H54 (cell line): ENCODE measurements at regions not wholly inside any gene's neighbourhood (a gene's known extent, or its start where the extent isn't known, plus 50 kb on each side); places are given as distances from the start of the nearest gene placed in this dataset.
A peak's percentile ranks its signal among the peaks of the same experiment; 100 is the strongest.
"Not testable (repeated sequence)": the region's sequence is repeated elsewhere in the genome, so short reads cannot be mapped to it uniquely, and the experiment has no call there.

Experiments used
- DNase-seq: peaks from one replicate; pipeline ENCODE4 v3.0.0; 2011; ENCODE audit warnings: low spot score, mixed read lengths; ENCODE audit not compliant: insufficient read length
- FAIRE-seq: peaks from 3 replicates; lab custom pipeline; 2011; peaks lifted over from hg19 to GRCh38; lab: Jason Lieb, UNC
- POLR2A ChIP-seq: IDR thresholded peaks from 2 replicates; pipeline ENCODE4 v1.6.1; 2011; ENCODE audit warnings: low read depth, mild to moderate bottlenecking, low read length

DNA sequence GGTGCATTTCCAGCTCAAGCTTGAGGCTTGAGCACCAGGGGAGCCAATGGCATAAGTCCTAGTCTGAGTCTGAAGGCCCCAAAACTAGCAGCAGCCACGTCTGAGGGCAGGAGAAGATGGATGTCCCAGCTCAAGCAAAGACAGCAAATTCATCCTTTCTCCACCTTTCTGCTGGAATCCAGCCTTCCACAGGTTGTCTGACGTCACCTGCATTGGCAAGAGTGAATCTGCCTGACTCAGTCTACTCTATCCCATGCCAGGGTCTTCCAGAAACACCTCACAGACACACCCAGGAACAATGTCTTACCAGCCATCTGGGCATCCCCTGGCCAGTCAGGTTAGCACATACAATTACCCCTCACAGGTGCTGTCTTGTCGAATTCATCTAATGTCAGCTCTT, 76.2 kb upstream of the SOX11 start:
- no peak for TF ChIP-seq POLR2A
- DNase-seq = no peak
- no peak for FAIRE-seq

- TF ChIP-seq POLR2A = no peak
- FAIRE-seq = no peak
Measured at GRCh38 chr2:5617358-5617757, 74.8 kb upstream of the SOX11 start.

GRCh38 chr2:5617796-5618195, 74.4 kb upstream of the SOX11 start:
- FAIRE-seq (no peak), DNase-seq (no peak)

More at GRCh38 chr2:5617358-5617757, 74.8 kb upstream of the SOX11 start:
- no peak for DNase-seq

DNA sequence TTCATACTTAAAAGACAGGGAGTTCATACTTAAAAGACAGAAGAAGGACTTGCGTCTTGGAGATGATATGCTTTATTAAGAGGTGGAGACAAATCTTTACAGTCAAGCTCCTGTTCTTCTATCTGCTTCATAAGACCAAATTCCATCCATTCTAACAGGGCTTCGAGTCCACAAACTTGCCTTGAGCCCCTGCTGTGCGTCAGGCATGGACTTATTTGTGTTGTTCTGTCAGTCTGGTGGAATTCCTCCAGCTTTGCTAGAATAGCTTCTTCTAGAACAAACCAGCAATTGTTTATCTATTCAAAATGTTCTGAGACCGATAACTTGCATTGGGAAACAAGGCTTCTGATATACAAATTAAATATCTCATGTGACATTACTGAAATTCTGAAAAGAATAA, 73.9 kb upstream of the SOX11 start:
- no peak for TF ChIP-seq POLR2A
- FAIRE-seq = no peak
- no peak for DNase-seq

More at GRCh38 chr2:5617796-5618195, 74.4 kb upstream of the SOX11 start:
- no peak for TF ChIP-seq POLR2A

DNA sequence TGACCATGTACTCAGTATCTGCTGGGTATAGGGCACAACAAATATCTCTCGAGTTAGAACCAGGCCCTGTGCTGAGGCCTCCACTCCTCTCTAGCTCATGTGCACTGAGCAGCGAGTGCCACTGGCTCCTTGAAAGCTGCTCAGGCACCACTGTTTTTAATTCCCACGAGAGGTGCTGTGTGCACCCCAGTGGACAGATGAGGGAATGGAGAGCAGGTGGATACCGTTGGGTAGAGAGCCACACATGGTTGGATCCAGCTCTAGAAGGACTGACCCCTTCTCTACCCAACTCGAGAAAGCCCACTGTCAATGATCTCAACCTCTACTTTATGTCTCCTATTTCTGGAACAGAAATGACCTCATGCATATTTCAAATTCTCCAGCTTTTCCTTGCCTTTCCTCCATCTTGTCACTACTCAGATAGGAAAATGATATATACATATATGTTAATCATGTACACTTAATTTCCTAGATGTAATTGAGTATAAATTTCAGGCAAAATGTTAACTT, 66.6 kb upstream of the SOX11 start:
- FAIRE-seq, DNase-seq: not testable (repeated sequence)

- FAIRE-seq = peak; percentile 98
- DNase-seq = not testable (repeated sequence)
Measured at GRCh38 chr2:5628484-5628883, 63.7 kb upstream of the SOX11 start.

- not testable (repeated sequence) for FAIRE-seq, DNase-seq
Measured at GRCh38 chr2:5629510-5629909, 62.7 kb upstream of the SOX11 start.

DNA sequence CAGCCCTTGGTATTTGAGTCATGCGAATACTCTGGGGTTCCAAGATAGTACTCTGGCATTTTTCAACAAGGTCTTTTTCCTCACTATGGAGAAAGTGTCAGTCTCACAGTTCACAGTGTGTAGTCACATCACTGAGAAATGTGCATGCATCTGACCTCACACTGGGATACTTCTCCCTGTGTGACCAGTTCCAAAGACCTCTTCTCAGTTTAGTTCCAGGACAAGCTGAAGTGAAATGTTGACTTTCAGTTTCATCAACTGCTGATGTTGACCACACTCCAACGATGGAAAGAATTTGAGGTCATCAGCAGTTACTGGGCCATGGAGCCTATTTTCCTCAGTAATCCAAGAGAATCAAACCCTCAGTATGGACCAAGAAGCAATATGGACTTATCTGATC, 55.1 kb upstream of the SOX11 start:
- DNase-seq, FAIRE-seq: not testable (repeated sequence)
